DMS53 treated with DMSO at 0.1 percent for 48 hours (cell line): ENCODE measurements at regions not wholly inside any gene's neighbourhood (a gene's known extent, or its start where the extent isn't known, plus 50 kb on each side); places are given as distances from the start of the nearest gene placed in this dataset.
A peak's percentile ranks its signal among the peaks of the same experiment; 100 is the strongest.

ENCODE experiments used
- DNase-seq: peaks from one replicate; lab custom pipeline; 2025; ENCODE audit not compliant: unreplicated experiment; lab: John Stamatoyannopoulos, UW

DNA sequence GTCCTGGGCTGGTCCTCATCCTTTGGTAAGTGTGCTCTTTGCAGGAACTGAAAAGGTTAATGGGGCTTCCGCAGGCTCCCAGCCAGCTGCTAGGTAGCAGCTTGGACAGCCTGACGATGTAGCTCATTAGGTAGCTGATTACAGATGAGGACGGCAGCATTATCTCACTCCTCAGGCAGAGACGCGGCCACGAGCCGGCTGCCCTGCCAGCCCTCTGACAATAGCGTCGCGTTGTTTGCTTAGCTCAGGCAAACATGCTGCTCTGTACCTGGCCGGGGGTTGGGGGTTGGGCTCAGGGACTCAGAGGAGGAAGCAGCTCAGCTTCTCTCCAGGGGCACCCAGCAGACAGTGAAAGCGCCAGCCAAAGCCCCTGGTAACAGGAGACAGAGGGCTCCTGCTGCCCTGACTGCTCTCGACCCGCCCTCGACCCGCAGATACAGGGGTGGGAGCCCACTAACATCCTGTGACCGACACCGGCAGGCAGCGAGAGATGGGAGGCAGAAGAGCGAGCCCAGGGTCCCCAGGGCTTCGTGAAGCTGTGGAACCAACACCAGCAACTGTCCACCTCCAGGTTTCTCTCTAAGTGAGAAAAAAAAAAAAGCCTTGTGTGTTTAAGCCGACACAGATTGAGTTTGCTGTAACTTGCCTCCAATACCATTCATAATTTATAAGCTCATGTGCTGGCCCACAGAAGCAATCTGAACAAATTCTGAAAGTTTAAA is 53.4 kb upstream of the DLK1 start:
- peak; percentile 34 for DNase-seq

DNA sequence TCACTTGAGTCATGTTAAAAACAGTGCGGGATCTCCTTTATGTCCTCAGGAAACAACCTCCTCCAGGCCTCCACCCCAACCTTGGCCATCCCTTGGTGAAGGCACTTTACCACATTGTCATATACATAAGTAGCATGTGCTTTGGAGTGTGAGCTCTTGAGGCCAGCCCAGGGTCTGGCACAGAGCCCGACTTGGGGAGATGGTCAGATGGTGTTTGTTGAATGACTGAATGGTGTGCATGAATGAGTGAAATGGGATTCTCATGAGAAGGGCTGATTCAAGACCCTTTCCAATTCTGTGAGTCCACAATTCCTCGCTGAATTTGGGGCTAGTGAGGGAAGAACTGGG is 52.9 kb upstream of the DLK1 start:
- no peak for DNase-seq

GRCh38 chr14:100674428-100674827 is 52.3 kb upstream of the DLK1 start:
- no peak for DNase-seq

- DNase-seq, result no peak
Measured at GRCh38 chr14:100674897-100675619, 51.6 kb upstream of the DLK1 start.

DNA sequence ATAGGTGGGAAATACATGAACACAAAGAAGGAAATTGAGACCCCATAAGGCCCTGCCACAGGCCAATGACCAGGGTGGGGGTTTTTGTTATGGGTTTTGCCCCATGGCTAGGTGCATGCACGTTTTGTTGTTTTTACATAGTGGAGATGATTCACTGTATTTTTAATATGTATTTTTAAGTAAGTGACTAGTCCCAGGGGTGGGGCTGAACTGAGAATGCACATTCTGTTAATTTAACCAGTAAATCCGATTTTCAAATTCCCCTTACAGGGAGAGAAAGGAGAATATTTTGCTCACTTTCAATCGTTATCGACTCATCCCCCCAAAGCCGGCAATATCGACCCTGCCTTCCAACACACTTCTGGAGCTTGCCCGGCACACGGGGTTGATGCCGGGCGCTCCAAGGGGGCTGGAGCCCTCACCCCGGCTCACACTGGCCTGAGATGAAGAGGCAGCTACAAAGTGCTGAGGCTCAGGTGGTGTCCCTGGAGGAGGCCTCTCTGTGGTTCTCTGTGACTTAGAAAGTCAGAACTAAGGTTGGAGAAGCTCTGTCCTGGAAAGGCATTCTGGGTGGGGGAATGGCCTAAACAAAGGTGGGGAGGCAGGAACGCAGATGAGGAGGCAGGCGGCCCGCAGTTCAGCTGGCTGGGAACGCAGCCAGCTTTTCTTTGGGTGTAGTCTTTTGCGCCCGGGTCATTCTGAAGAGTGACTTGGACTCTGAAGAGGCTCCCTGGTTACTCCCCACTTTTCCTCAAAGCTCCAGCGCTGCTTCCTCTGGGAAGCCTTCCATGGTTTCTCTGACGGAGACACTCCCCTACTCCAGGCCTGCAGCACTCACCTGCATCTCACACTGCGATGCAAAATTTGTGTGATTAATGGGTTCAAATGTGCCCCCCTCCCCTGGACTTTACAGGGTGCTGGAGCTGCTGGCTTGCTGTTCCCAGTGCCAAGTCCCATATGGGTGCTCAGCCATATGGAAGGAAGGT is 50.7 kb upstream of the DLK1 start:
- no peak for DNase-seq
